HCT116 (cell line): ENCODE measurements at regions not wholly inside any gene's neighbourhood (a gene's known extent, or its start where the extent isn't known, plus 50 kb on each side); places are given as distances from the start of the nearest gene placed in this dataset.

Source experiments
- ATAC-seq: fragments of 200-7000 bp; cut with Tn5 transposase; 2 replicates; pipeline ENCODE4 v1.9.1; 2020; ENCODE audit warnings: mild to moderate bottlenecking, moderate library complexity
- BruUV-seq: library from RNA; stranded (reverse); fragments of 400-500 nt; replicated peaks from 2 replicates; lab custom pipeline; 2021; lab: Mats Ljungman, UMichigan
- CTCF ChIA-PET: fragments of 300-600 bp; sonication (Branson Sonifier 250); formaldehyde crosslinking; loops from one replicate; lab custom pipeline; 2021; ENCODE audit warnings: antibody characterized with exemption; lab: Charles Lee
- POLR2A ChIA-PET: fragments of 300-600, 350-600 bp; sonication (Branson Sonifier 250); formaldehyde crosslinking; loops from one replicate; lab custom pipeline; 2021; ENCODE audit warnings: antibody characterized with exemption; lab: Charles Lee
- RAD21 ChIA-PET, 2 experiments: fragments of 300-600 bp; sonication (Branson Sonifier 250); formaldehyde crosslinking; loops; one replicate each; lab custom pipeline; 2023; ENCODE audit warnings: low total read pairs in 2 of 2; ENCODE audit not compliant: uncharacterized antibody in 2 of 2, unreplicated experiment in 2 of 2, low non-redundant PET in 1 of 2; lab: Charles Lee
- DNase-seq: peaks from one replicate; pipeline ENCODE4 v3.0.0-alpha.2; 2010; ENCODE audit warnings: low read depth, low spot score
- H2AFZ ChIP-seq: fragments of 200-600 bp; shearing (Covaris generic), sonication (generic); 2 replicates; pipeline ENCODE4 v1.6.1; 2017; ENCODE audit warnings: low read depth, mixed run types, mixed read lengths, antibody characterized with exemption, low read length; ENCODE audit not compliant: poor library complexity, severe bottlenecking
- H3K27ac ChIP-seq: 2 replicates; pipeline ENCODE4 v1.5.1; 2012; ENCODE audit warnings: low read depth, low read length
- H3K27me3 ChIP-seq: fragments of 200-600 bp; sonication (generic); 2 replicates; pipeline ENCODE4 v1.6.1; 2016; ENCODE audit warnings: mixed run types, low read length, mixed read lengths; ENCODE audit not compliant: insufficient read depth
- H3K36me3 ChIP-seq, 2 experiments: fragments of 200-500 bp in 1 of 2; fragments of 200-600 bp in 1 of 2; sonication (Bioruptor generic) in 1 of 2; sonication (generic) in 1 of 2; 2 replicates each; pipeline versions ENCODE4 v1.5.1 to v1.6.1; 2014 to 2016; ENCODE audit warnings: low read length in 2 of 2, inconsistent platforms in 1 of 2, mixed read lengths in 1 of 2, mixed run types in 1 of 2; ENCODE audit not compliant: insufficient read depth in 2 of 2, control insufficient read depth in 1 of 2
- H3K4me1 ChIP-seq, 2 experiments: fragments of 200-600 bp in 1 of 2; sonication (generic) in 1 of 2; 2 replicates each; pipeline versions ENCODE4 v1.5.1 to v1.6.1; 2012 to 2017; ENCODE audit warnings: low read length in 2 of 2, inconsistent platforms in 1 of 2, mild to moderate bottlenecking in 1 of 2, mixed read lengths in 1 of 2, mixed run types in 1 of 2, moderate library complexity in 1 of 2; ENCODE audit not compliant: insufficient read depth in 2 of 2, control insufficient read depth in 1 of 2
- H3K4me2 ChIP-seq: fragments of 200-600 bp; sonication (generic); 2 replicates; pipeline ENCODE4 v1.6.1; 2017; ENCODE audit warnings: mixed run types, low read length, mixed read lengths
- H3K4me3 ChIP-seq, 2 experiments: fragments of 200-600 bp in 1 of 2; sonication (generic) in 1 of 2; replicated peaks in 1 of 2; 2 replicates each; pipeline ENCODE4 v1.5.1; 2011 to 2016; ENCODE audit warnings: low read length in 2 of 2, control low read depth in 1 of 2, low read depth in 1 of 2, mild to moderate bottlenecking in 1 of 2, mixed read lengths in 1 of 2, mixed run types in 1 of 2
- H3K79me2 ChIP-seq: fragments of 200-600 bp; sonication (generic); 2 replicates; pipeline ENCODE4 v1.6.1; 2017; ENCODE audit warnings: mild to moderate bottlenecking, mixed run types, low read length, moderate library complexity, mixed read lengths; ENCODE audit not compliant: insufficient read depth
- H3K9ac ChIP-seq: fragments of 200-600 bp; sonication (generic); 2 replicates; pipeline ENCODE4 v1.6.1; 2016; ENCODE audit warnings: low read length, mixed read lengths
- H3K9me2 ChIP-seq: fragments of 200-600 bp; sonication (generic), shearing (Covaris generic); 2 replicates; pipeline ENCODE4 v1.6.1; 2017; ENCODE audit warnings: mixed run types, mild to moderate bottlenecking, moderate library complexity; ENCODE audit not compliant: insufficient read depth
- H3K9me3 ChIP-seq, 2 experiments: fragments of 200-500 bp in 1 of 2; fragments of 200-600 bp in 1 of 2; sonication (Bioruptor generic) in 1 of 2; sonication (generic) in 1 of 2; 2 replicates each; pipeline ENCODE4 v1.6.1; 2014 to 2017; ENCODE audit warnings: low read length in 2 of 2, mixed read lengths in 2 of 2, inconsistent platforms in 1 of 2, low read depth in 1 of 2, mild to moderate bottlenecking in 1 of 2, mixed run types in 1 of 2, moderate library complexity in 1 of 2; ENCODE audit not compliant: control insufficient read depth in 1 of 2, insufficient read depth in 1 of 2
- H4K20me1 ChIP-seq: fragments of 200-600 bp; sonication (generic), shearing (Covaris generic); 2 replicates; pipeline ENCODE4 v1.6.1; 2017; ENCODE audit warnings: mixed run types, mild to moderate bottlenecking, moderate library complexity; ENCODE audit not compliant: insufficient read depth
- CEBPB ChIP-seq: IDR thresholded peaks from 2 replicates; pipeline ENCODE4 v1.6.1; 2012; ENCODE audit warnings: low read depth
- CTCF ChIP-seq, 3 experiments: fragments of 200-600 bp in 1 of 3; sonication (generic) in 1 of 3; IDR thresholded peaks in 2 of 3; conservative IDR thresholded peaks in 1 of 3; 2 replicates each; pipeline ENCODE4 v1.5.1; 2012 to 2017; ENCODE audit warnings: low read depth in 2 of 3, low read length in 2 of 3, antibody characterized with exemption in 1 of 3, borderline replicate concordance in 1 of 3, control low read depth in 1 of 3, mild to moderate bottlenecking in 1 of 3, mixed read lengths in 1 of 3, mixed run types in 1 of 3, moderate library complexity in 1 of 3; ENCODE audit not compliant: insufficient read depth in 1 of 3
- EGR1 ChIP-seq: IDR thresholded peaks from 2 replicates; pipeline ENCODE4 v1.6.1; 2012; ENCODE audit warnings: low read depth
- ELF1 ChIP-seq: IDR thresholded peaks from 2 replicates; pipeline ENCODE4 v1.6.1; 2012; ENCODE audit warnings: low read depth, borderline replicate concordance
- EZH2 ChIP-seq: fragments of 200-600 bp; sonication (generic); IDR thresholded peaks from 2 replicates; pipeline ENCODE4 v1.6.1; 2017; ENCODE audit warnings: antibody characterized with exemption, mixed run types
- EZH2phosphoT487 ChIP-seq: fragments of 200-600 bp; IDR thresholded peaks from 2 replicates; pipeline ENCODE4 v1.6.1; 2018; ENCODE audit warnings: antibody characterized with exemption, borderline replicate concordance
- FOSL1 ChIP-seq: IDR thresholded peaks from 2 replicates; pipeline ENCODE4 v1.6.1; 2012; ENCODE audit warnings: low read depth
- JUND ChIP-seq: IDR thresholded peaks from 2 replicates; pipeline ENCODE4 v1.6.1; 2012
- POLR2A ChIP-seq: IDR thresholded peaks from 2 replicates; pipeline ENCODE4 v1.7.0; 2011; ENCODE audit warnings: borderline replicate concordance; ENCODE audit not compliant: insufficient read depth, insufficient read length; ENCODE audit errors: extremely low read depth
- POLR2AphosphoS5 ChIP-seq: IDR thresholded peaks from 2 replicates; pipeline ENCODE4 v1.6.1; 2011; ENCODE audit warnings: mild to moderate bottlenecking, low read depth, low read length, moderate library complexity
- REST ChIP-seq: IDR thresholded peaks from 2 replicates; pipeline ENCODE4 v1.6.1; 2012; ENCODE audit warnings: low read depth
- SRF ChIP-seq: IDR thresholded peaks from 2 replicates; pipeline ENCODE4 v1.6.1; 2012; ENCODE audit warnings: low read depth
- TCF7L2 ChIP-seq: IDR thresholded peaks from 2 replicates; pipeline ENCODE4 v1.7.0; 2011; ENCODE audit warnings: borderline replicate concordance, inconsistent platforms; ENCODE audit not compliant: insufficient read depth, insufficient read length; ENCODE audit errors: extremely low read depth
- YY1 ChIP-seq: IDR thresholded peaks from 2 replicates; pipeline ENCODE4 v1.6.1; 2011; ENCODE audit warnings: low read length, low read depth, moderate library complexity, mild to moderate bottlenecking; ENCODE audit not compliant: insufficient replicate concordance; ENCODE audit errors: extremely low read depth
- ZFX ChIP-seq: fragments of 450-650 bp; IDR thresholded peaks from 2 replicates; pipeline ENCODE4 v1.6.1; 2017
- intact Hi-C: fragments of 100-400 bp; cut with micrococcal nuclease; formaldehyde crosslinking; loops from 2 replicates; pipeline ENCODE4 v1.10.0; 2022
- TF ChIP-seq, protein P1 (sequence below): IDR thresholded peaks from 2 replicates; pipeline ENCODE4 v1.6.1; 2012
- TF ChIP-seq, protein P2 (sequence below): IDR thresholded peaks from 2 replicates; pipeline ENCODE4 v1.6.1; 2011; ENCODE audit warnings: mild to moderate bottlenecking, low read length, moderate library complexity; ENCODE audit not compliant: insufficient replicate concordance; ENCODE audit errors: extremely low read depth

DNA sequence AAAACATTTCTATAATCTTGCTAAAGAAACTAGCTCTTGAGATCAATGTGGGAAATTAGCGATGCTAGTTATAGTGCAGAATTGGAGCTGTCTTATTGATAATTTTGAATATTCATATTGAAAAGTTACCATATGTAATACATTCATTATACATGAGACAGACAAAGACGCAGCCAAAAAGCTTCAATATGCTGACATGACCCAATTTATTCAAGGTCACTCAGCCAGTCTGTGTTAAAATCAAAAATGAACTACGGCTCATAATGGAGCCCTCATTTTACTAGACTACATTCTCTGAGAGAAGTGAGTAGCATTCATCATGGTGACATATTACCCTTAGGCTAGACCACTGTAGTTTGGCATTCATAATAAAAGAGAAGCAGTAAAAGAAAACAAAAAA lies 107.3 kb upstream of the GABRG2 start:
- ATAC-seq, result no peak
- DNase-seq, result no peak
- POLR2A ChIA-PET, result no interaction called here
- intact Hi-C loops, result no loop called here
- no peak overlapping the region for H3K27ac ChIP-seq
- H2AFZ ChIP-seq, result no peak overlapping the region
- H3K4me1 ChIP-seq, result no peaks in the 10 kb centered on the region
- H3K4me3 ChIP-seq, result no peak overlapping the region
- TF ChIP-seq JUND, result no peak
- TF ChIP-seq ELF1, result no peak
- TF ChIP-seq, protein P1, sequence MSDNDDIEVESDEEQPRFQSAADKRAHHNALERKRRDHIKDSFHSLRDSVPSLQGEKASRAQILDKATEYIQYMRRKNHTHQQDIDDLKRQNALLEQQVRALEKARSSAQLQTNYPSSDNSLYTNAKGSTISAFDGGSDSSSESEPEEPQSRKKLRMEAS, result no peak
- no peak for TF ChIP-seq POLR2A
- TF ChIP-seq EZH2phosphoT487, result no peak
- TF ChIP-seq EGR1, result no peak
- no peak for TF ChIP-seq REST
- TF ChIP-seq, protein P2, sequence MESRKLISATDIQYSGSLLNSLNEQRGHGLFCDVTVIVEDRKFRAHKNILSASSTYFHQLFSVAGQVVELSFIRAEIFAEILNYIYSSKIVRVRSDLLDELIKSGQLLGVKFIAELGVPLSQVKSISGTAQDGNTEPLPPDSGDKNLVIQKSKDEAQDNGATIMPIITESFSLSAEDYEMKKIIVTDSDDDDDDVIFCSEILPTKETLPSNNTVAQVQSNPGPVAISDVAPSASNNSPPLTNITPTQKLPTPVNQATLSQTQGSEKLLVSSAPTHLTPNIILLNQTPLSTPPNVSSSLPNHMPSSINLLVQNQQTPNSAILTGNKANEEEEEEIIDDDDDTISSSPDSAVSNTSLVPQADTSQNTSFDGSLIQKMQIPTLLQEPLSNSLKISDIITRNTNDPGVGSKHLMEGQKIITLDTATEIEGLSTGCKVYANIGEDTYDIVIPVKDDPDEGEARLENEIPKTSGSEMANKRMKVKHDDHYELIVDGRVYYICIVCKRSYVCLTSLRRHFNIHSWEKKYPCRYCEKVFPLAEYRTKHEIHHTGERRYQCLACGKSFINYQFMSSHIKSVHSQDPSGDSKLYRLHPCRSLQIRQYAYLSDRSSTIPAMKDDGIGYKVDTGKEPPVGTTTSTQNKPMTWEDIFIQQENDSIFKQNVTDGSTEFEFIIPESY, result no peak
- TF ChIP-seq POLR2AphosphoS5, result no peak
- no peak for TF ChIP-seq SRF
- no peak for TF ChIP-seq CTCF (IDR thresholded peaks at IDR 0.05 in 2 of 3, conservative IDR thresholded peaks at IDR 0.05 in 1 of 3; ENCODE audit: borderline replicate concordance in 1 of 3, insufficient read depth in 1 of 3, low read depth in 2 of 3, low read length in 2 of 3)
- TF ChIP-seq YY1, result no peak
- no peak for TF ChIP-seq TCF7L2
- no peak for TF ChIP-seq FOSL1
- TF ChIP-seq ZFX, result no peak
- TF ChIP-seq EZH2, result no peak
- TF ChIP-seq CEBPB, result no peak
- no peaks in the 10 kb centered on the region for H4K20me1 ChIP-seq
- no peaks in the 10 kb centered on the region for H3K9me3 ChIP-seq
- RAD21 ChIA-PET, result no interaction called here
- no peak overlapping the region for H3K9ac ChIP-seq
- no peaks in the 10 kb centered on the region for H3K36me3 ChIP-seq
- BruUV-seq, result no TSS peak
- CTCF ChIA-PET, result no interaction called here
- H3K9me2 ChIP-seq, result no peaks in the 10 kb centered on the region
- H3K27me3 ChIP-seq, result no peaks in the 10 kb centered on the region
- H3K4me2 ChIP-seq, result no peak overlapping the region
- H3K79me2 ChIP-seq, result no peaks in the 10 kb centered on the region
